H4 (cell line): ENCODE measurements at regions not wholly inside any gene's neighbourhood (a gene's known extent, or its start where the extent isn't known, plus 50 kb on each side); places are given as distances from the start of the nearest gene placed in this dataset.
"Not testable (repeated sequence)": the region's sequence is repeated elsewhere in the genome, so short reads cannot be mapped to it uniquely, and the experiment has no call there.

ENCODE experiments used
- DNase-seq: peaks from one replicate; pipeline ENCODE4 v3.0.0-alpha.2; 2015; ENCODE audit warnings: low spot score

DNA sequence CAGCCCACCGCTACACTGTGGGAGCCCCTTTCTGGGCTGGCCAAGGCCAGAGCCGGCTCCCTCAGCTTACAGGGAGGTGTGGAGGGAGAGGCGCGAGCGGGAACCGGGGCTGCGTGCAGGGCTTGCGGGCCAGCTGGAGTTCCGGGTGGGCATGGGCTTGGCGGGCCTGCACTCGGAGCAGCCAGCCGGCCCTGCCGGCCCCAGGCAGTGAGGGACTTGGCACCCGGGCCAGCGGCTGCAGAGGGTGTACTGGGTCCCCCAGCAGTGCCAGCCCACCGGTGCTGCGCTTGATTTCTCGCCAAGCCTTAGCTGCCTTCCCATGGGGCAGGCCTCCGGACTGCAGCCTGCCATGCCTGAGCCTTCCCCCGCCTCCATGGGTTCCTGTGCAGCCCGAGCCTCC, 306.2 kb downstream of the PPP4R3C start:
- not testable (repeated sequence) for DNase-seq

DNA sequence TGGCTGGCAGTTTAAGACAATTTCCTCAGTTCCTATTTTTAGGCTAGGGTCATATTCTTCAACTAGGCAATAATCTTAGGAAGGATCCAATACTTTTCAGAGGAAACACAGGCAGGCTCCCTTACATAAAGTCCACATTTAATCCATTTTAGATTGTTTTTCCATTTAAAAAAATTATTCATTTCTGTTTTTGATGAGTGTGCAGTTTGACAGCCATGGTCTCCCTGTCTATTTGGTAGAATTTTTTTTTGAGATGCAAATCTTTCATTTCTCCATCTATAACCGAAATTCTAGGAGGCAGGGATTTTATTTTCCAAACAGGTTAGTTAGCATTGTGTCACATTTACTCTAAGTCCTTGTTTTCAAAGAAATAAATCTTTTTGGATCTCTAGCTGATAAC, 326.8 kb downstream of the PPP4R3C start:
- no peak for DNase-seq

DNA sequence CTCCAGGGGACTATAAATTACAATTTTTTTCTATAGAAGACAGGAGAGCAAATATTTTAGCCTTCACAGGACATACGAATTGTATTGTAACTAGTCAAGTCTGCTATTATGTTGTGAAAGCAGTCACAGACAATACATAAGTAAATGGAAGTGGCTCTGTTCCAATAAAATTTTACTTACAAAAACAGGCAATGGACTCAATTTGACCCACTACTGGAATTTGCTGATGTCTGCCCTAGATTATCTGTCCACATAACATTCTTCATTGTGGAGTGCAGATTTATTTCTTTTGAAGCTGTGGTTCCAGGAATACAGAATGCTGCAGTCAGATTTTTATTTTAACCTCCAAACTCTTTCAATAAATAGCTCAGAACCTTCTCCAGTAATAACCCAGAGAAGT, 330.3 kb downstream of the PPP4R3C start:
- no peak for DNase-seq

DNA sequence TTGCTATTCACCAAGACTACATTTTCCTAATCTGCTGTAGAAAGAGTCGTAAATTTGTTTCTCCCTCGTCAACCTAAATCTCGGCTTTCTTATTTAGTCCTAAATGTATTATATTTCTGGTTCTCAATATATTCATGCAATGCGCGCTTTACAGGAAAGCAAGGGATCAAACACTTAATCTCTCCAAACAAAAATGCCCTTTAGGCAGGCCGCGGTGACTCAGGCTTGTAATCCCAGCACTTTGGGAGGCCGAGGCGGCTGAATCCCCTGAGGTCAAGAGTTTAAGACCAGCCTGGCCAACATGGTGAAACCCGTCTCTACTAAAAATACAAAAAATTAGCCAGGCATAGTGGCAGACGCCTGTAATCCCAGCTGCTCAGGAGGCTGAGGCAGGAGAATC, 376.0 kb downstream of the PPP4R3C start:
- not testable (repeated sequence) for DNase-seq

DNA sequence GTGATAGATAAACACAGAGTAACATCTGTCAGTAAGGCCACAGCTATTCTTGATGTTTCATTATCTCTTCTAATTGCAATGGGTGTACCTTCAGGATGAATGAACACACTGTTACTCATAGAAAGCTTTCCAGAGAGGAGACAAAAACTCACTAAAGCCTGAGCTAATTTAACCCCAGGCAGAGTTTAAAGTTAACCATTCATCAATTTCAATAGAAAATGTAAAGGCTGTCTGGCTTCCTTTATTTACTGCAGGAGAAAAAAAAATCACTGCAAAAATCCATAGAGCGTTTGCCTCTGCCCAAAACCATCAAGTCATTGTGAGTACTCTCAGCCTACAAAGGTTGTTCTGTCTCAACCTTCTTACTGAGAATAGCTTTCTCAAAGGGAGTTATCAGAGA, 376.9 kb downstream of the PPP4R3C start:
- DNase-seq: no peak

DNA sequence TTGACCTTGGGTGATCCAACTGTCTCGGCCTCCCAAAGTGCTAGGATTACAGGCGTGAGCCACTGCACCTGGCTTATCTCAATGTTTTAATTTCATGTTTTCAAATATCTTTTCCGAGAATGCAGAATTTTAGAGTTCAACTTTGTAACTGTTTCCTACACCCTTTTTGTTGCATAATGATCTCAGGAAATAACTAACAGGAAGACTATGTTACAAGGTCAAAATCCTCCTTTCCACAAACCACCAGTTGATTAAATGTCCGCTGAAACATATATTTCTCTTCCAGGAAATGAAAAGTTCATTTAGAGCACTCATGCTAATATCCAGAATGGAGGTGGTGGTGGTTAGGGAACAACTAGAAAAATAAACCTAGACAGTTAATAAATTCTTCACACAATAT, 377.8 kb downstream of the PPP4R3C start:
- DNase-seq: no peak

DNA sequence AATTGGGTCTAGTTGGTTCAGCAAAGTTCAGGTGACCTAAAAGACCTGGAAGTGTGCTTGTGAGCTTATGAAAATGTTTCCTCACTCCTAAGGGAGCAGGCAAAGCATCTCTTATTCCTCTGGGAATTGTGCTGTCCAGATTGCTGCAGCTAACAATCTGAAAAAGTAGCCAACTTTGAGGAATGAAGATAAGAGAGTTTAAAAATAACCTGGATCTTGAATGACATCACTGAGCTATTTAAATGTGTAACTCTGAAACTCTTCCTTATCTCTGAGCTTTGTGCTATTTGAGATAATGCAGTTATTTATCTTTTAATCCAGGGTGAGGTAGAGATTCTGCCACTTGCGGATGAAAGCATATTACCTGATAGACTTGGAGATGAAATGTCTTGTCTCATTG, 384.8 kb downstream of the PPP4R3C start:
- DNase-seq: no peak

DNA sequence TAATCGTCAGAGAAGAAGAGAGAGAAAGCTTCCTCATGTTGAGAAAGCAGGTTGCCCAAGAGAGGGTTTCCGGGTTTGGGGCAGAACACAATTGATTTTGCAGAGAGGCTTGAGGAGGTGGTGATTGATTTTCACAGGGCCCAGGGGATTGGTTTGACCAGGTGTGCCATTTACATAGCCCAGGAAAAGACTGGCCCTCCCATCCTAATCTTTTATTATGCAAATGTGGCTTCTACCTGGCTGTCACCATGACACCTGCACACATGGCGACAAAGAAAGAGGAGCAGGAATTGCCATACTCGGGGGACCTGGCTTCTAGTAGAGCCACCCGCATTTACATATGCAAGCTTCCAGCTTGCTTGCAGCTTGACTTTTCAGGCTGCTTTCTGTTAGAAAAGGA, 405.3 kb downstream of the PPP4R3C start:
- DNase-seq: no peak

DNA sequence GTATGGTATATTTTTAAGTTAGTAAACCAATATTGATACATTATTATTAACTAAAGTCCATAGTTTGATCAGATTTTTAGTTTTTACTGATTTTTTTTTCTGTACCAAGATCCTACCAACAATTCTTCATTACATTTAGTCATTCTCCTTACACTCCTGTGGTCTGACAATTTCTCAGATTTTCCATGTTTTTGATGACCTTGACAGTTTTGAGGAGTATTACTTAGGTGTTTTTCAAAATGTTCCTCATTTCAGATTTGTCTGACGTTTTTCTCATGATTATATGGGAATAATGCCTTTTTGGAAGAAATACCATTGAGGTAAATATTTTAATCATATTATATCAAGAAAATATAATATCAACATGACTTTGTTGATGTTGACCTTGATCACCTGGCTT, 423.8 kb downstream of the PPP4R3C start:
- DNase-seq: no peak

DNA sequence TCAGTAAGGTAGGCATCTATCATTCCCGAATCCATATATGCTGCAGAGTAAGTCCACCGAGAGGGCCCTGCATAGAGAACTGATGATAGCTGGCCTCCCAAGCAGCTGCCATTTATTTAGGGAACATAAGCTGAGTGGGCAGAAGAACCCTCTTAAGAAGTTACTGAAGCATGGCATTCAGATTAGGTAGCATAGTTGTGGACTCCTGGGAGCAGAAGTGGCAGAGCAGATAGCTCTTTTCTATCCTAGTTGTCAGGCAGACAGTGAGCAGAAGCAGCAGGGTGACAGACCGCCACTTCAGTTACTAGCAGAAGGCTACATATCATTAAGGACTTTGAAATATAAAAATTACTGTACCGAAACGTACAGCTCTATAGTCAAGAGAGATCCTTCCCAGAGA, 454.7 kb downstream of the PPP4R3C start:
- no peak for DNase-seq

DNA sequence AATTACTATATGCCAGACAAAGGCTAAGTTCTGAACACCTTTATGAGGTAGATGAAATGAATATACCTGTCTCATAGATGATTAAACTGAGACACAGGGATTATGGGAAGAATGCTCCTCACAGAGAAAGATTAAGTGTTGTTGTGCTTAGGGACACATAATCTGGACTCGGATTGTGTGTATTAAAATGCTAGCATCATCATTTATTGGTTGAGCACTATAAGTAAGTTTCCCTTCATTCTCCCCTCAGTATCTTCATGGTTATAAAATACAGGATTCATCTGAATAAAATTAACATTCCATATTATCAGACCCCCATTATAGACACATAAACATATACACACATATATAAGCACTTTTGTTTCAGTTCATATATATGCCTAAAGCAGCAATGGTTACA, 463.5 kb downstream of the PPP4R3C start:
- no peak for DNase-seq

DNA sequence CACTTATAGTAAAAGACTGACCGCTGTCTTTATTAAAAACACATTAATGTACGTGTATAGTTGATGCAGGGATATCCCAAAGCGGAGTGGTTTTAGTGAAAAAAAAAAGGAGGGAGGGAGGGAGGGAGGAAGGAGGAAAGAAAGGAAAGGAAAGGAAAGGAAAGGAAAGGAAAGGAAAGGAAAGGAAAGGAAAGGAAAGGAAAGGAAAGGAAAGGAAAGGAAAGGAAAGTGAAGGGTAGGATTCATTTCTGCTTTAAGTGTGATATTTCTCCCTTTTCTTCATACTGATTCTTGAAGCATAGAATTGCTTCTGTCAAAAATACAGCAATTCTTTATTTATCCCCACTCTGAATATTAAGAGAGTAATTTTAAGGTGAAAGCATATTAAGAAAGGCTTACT, 504.9 kb downstream of the PPP4R3C start:
- DNase-seq: no peak

DNA sequence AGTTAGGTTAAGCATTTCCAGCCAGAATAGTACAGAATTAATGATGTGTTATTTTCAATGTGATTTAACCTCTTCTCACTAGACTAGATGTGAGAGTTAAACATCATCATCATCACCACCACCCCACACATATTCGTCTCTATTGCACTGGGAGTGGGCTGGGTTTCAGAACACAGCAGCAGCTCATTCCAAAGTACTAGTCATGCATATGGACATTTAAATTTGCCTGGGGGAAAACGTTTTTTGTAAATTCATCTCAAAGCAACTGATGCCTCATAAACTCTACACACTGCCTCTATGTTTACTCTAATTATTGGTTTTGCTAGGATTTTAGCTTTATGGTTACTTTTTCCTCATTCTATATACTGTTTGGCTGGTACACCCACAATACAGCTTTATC, 509.1 kb downstream of the PPP4R3C start:
- DNase-seq: no peak

DNA sequence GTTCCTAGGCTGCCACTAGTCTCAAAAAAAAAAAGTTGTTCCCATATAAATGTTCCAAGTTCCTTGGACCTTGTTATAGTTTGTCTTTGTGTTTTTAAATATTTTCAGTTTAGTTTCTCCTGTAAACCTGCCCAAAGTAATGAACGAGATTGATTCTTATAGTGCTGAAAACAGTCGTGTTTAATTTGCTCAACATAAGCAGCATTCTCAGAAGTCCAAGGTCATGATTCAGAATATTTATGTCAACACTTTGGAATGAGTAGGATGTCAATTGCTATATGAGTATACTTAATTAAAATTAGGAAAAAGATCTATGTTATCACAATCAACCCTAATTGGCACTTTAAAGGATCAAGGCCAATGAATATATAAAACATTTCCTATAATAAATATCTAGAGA, 510.9 kb downstream of the PPP4R3C start:
- no peak for DNase-seq

DNA sequence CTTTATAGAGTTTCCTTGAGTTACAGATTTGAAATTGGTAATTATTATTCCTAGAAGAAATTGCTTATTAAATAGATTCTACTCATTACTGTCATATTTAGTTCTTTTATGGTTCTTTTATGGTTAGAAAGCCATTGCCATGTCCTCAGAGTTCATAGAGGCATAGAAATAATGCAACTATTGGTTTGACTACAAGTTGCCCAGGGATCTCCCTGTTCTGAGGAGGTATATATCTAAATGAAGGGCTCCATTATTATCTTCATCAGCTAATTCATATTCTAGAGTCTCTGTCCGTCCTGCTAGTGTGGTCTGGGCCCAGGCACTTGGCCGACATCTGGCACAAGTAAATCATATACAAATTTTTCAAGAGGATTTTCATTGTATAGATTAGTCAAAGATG, 535.7 kb downstream of the PPP4R3C start:
- no peak for DNase-seq

DNA sequence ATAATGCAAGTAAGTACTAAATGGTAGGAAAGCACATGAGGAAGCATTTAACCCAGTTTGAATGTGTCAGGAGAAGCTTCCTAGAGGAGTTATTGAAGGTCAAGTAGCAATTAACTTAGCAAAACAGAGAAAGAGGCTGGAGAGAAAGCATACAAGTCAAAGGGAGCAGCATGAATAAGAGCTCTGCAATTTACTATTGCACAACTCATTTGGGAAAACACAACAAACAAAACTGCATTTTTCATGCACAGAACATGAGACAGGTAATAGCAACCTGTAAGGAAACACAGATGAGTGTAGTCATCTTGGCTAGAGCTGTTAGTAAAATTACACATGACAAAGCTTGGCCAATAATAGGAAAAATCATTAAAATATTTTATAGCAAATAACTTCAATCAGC, 538.1 kb downstream of the PPP4R3C start:
- no peak for DNase-seq

DNA sequence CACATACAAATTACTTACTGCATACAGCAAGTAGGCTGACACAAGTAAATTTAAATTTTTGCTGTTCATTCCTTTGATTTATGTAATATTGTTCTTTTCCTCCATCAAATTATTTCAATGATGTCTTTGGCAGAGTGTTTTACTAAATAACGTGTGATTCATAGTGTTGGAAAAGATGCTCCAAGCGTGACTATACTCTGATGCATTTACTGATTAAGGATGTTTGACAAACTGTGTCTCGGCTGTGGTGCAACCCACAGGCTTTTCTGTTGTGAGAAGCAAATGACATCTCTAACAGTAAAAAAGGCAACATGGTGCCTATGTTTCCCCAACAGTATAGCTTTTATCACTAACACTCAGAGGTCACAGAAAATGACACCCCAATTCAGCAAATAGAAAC, 540.9 kb downstream of the PPP4R3C start:
- DNase-seq: no peak

DNA sequence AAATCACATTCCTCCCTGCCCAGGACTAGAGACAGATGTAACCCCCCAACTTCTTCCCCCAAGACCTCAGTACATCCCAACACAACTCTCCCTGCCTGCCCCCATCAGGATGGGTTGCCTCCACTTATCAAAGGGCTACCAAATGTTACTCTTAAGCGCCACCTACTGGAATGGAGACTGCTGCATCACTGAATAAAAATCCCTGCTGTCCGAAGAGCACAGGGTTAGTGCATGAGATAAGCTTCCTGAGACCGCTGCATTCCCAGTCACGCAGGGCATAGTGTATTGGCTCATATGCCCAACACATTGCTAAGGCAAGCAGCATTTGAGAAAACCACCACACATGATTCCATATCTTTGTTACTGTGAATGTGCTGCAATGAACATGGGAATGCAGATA, 544.5 kb downstream of the PPP4R3C start:
- peak; percentile 38 for DNase-seq

DNA sequence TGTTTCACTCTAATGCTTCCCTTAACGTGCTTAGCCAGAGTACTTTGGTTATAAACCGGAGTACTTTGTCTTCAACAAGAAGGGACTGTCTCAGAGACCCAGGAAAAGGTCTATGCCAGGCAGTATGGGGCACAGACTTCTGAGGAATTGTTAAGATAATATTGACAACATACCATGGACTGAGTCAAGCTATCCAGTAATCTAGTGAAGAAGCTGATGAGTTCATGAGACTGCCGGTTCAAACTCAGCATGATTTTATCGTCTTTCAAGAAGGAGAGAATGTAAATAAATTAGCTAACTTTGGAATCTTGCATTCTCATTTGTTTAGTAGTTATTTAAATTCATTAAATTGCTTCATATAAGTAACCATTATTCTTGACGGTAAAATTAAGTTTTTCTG, 546.1 kb downstream of the PPP4R3C start:
- no peak for DNase-seq

DNA sequence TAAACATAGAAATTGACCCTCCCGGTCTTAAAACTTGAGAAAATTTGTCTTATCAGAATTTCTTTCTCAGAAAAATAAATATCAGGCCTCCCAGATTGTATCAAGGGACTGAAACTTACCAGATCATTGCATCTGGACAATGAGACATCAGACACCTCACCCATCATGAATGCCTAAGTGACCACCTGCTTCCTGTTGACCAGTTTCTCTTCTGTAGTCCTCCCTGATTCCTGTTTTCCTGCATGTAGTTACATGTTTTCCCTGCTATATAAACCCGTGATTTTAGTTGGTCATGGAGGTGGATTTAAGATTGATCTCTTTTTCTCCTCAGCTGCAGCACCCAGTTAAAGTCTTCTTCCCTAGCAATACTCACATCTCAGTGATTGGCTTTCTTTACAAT, 548.1 kb downstream of the PPP4R3C start:
- DNase-seq: no peak

DNA sequence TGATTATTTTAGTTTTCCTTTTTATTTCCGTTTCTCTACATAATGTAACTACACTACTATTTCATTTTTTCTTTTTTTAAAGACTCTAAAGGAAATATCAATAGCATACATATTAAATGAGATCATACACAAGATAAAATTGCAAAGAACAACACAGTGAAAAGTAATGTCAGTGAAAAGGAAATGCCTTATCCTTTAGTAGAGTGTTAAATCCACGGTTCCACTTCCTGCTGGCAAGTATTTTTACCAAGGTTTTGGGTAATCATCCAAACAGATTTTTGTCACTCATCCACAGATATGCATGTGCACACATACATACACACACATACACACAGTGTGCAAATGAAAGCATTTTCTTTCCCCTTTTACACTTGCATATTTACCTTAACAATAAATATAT, 548.9 kb downstream of the PPP4R3C start:
- DNase-seq: no peak

DNA sequence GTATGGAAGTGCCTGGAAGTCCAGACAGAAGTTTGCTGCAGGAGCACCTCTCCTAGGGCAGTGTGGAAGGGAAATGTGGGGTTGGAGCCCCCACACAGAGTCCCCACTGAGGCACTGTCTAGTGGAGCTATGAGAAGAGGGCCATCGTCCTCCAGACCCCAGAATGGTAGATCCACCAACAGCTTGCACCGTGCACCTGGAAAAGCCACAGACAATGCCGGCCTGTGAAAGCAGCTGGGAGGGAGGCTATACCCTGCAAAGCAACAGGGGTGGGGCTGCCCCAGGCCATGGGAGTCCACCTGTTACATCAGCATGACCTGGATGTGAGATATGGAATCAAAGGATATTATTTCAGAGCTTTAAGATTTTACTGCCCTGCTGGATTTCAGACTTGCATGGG, 551.4 kb downstream of the PPP4R3C start:
- DNase-seq: not testable (repeated sequence)

DNA sequence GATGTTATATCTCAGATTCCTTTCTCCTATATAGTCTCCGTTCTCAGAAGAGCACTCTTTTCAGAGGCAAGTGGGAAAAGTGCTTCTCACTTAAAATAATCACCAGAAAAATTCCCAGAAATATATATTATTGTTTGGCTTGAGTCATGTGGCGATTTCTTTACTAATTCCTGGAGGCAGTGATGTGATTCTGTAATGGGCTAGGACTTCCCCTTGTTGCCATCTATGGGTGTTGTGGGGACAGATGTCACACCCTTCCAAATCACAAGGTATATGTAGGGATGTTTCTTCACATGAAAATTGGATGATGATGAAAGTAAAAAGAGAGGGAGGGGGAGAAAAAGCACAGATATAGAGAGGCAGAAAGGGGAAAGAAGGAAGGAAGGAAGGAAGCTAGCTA, 553.4 kb downstream of the PPP4R3C start:
- no peak for DNase-seq

DNA sequence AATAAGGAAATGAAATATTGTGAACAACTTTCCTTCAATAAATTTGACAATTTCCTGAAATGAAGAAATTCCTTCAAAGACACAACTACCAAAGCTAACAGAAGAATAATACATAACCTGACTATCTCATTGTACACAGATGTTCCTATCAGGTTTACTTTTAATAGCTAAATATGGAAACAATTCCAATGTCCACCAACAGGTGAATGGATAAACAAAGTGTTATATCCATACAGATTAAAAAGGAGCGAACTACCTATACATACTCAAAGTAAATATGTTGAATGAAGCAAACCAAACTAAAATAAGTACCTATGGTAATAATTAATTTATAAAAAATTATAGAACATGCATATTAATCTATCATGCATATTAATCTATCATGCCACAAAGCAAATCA, 554.9 kb downstream of the PPP4R3C start:
- no peak for DNase-seq

DNA sequence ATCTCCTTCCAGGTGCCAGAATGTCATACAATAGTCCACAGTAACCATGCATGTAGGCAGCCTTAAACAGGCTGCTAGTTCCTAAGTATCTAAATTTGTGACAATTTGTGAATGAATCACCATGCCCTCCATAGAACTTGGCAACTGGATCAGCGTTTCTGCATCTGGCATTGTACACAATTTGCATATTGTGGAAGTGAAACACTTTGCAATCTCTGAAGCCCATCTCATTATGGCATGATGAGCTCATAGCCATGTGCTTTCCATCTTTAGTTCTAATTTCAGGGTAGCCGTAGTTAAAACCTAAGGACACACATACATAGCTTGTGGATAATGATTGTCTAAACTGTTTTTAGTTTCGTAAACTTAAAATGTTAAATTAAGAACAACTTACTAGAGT, 573.6 kb downstream of the PPP4R3C start:
- no peak for DNase-seq
